ENCODE measurements at regions not wholly inside any gene's neighbourhood (a gene's known extent, or its start where the extent isn't known, plus 50 kb on each side); places are given as distances from the start of the nearest gene placed in this dataset.
A peak's percentile ranks its signal among the peaks of the same experiment; 100 is the strongest.

DNA sequence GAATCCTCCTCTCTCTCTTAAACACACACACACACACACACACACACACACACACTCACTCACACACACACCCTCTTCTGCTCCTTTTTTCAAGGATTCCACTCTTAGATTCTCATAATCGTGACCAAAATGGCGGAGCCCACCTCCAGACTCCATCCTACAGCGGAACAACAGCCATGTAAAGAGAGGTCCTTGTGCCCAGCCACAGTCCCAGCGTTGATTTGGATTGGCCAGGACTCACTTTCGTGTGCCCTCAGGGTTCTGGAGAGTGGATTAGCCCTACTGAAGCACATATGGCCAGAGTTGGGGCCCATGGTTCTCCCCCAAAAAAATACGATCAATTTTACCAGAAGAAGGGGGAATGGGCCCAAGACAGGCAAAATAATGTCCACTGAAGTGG lies 90.2 kb upstream of the SMNDC1 start:
- intact Hi-C loops (cut with micrococcal nuclease), result no loop called here

DNA sequence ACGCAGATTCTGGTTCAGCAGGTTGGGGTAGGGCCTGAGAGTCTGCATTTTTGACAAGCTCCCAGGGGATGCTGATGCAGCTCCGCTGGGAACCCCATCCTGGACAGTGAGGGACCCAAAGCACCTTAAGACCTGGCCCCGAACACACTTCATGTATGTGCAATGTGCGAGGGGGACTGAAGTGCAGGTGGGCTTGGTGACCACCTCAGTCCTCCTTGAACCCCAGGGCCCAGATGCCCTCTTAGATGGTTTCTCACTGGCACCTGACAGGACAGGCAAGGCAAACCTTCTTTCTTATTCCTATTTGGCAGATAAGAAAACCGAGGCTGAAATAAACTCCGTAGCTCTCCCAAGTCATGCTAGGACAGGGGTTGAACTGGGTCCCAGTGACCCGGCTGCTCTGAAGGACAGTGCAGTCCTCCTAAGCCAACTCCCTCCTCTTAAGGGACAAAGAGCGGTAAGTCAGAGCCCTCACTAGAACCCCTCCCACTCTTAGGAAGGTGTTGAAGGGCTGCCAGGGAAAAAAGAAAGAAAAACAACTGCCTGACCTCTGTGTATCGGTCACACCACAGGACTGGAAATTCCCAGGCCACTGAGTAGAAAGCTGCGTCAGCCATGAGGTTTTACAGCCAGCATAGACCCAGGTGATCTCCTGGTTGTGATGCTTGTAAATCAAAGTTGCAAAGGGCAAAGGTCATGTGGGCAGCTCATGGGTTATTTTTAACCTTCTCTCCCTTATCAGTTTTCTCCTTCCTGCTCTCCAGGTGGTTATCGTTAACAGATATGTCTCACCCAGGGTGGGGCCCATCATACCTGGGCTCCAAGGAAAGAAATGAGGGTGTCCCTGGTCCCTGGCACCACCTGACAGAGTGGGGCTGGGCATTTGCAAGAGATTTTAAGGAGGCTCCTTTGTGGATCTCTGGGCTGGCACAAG lies 90.9 kb upstream of the SMNDC1 start:
- TF ChIP-seq, protein P1, sequence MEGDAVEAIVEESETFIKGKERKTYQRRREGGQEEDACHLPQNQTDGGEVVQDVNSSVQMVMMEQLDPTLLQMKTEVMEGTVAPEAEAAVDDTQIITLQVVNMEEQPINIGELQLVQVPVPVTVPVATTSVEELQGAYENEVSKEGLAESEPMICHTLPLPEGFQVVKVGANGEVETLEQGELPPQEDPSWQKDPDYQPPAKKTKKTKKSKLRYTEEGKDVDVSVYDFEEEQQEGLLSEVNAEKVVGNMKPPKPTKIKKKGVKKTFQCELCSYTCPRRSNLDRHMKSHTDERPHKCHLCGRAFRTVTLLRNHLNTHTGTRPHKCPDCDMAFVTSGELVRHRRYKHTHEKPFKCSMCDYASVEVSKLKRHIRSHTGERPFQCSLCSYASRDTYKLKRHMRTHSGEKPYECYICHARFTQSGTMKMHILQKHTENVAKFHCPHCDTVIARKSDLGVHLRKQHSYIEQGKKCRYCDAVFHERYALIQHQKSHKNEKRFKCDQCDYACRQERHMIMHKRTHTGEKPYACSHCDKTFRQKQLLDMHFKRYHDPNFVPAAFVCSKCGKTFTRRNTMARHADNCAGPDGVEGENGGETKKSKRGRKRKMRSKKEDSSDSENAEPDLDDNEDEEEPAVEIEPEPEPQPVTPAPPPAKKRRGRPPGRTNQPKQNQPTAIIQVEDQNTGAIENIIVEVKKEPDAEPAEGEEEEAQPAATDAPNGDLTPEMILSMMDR (IDR thresholded peaks at IDR 0.05), result no peak
- H3K4me3 Mint-ChIP-seq, result no peak overlapping the region
- DNase-seq (peak; percentile 81), ATAC-seq (peak; percentile 91)
- ChIA-PET POLR2A (interaction anchor here (1.0 to 1.4 kb wide), 3 partner anchors 19 to 101 kb away, joined by 3 read pairs; no protein-coding TSS in a partner anchor), CTCF (interaction anchor here (1.3 to 1.4 kb wide), 3 partner anchors 13 to 151 kb away, joined by 4 to 5 read pairs (median 4); no protein-coding TSS in a partner anchor)
- peak overlapping the region; percentile 53 for H3K27ac Mint-ChIP-seq
- H3K36me3 Mint-ChIP-seq (ENCODE audit: low read depth), result no peaks in the 10 kb centered on the region
- peaks cover 24% of the 10 kb centered on the region for H3K4me1 Mint-ChIP-seq (ENCODE audit: low read depth)
- no peaks in the 10 kb centered on the region for H3K9me3 Mint-ChIP-seq
- H3K27me3 Mint-ChIP-seq, result peaks cover 3% of the 10 kb centered on the region
- intact Hi-C loops (cut with micrococcal nuclease), result no loop called here

More for the DNA sequence above, 90.2 kb upstream of the SMNDC1 start:
- H3K9me3 Mint-ChIP-seq, result no peaks in the 10 kb centered on the region
- DNase-seq (no peak), ATAC-seq (no peak)
- H3K27ac Mint-ChIP-seq, result peak overlapping the region; percentile 53
- H3K27me3 Mint-ChIP-seq, result peaks cover 3% of the 10 kb centered on the region
- no peaks in the 10 kb centered on the region for H3K36me3 Mint-ChIP-seq (ENCODE audit: low read depth)
- TF ChIP-seq, protein P1 (IDR thresholded peaks at IDR 0.05), result no peak
- H3K4me1 Mint-ChIP-seq (ENCODE audit: low read depth), result peaks cover 24% of the 10 kb centered on the region
- no peak overlapping the region for H3K4me3 Mint-ChIP-seq
- ChIA-PET CTCF (no interaction called here), POLR2A (no interaction called here)

DNA sequence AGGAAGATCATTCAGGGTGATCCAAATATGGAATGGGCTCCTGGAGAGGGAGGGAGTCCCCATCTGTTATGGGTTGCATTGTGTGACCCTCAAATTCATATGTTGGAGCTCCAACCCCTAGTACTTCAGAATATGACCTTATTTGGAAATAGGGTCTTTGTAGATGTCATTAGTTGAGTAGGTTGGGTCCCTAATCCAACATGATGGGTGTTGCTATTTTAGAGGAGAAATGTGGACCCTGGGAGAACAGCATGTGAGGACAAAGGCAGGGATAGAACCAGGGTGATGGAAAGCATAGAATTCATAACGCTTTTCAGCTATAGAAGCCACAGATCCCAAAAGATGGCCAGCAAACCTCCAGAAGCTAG lies 91.5 kb upstream of the SMNDC1 start:
- H3K27ac Mint-ChIP-seq, result peak overlapping the region; percentile 47

DNA sequence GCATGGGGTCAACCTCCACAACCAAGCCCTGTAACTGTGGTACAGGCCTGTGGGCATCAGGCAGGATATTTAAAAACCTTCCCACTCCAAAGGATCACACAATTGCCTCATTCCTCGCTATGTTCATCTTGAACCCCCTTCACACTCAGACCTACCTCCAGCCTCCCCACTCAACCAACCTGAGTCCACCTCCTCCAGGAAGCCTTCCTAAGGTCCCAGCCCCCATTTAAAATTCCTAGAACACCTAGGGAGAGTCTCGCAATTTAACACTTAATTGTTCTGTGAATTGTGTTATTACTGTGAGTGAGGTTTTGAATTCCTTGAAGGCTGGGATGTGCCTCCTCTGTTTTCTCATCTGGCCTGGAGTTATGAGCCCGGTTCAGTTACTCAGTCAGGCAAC lies 93.1 kb upstream of the SMNDC1 start:
- Mint-ChIP-seq H3K4me3 (no peak overlapping the region), H3K27me3 (peaks cover 3% of the 10 kb centered on the region), H3K9me3 (no peaks in the 10 kb centered on the region), H3K36me3 (ENCODE audit: low read depth) (no peaks in the 10 kb centered on the region), H3K27ac (peak overlapping the region; percentile 32), H3K4me1 (ENCODE audit: low read depth) (peaks cover 20% of the 10 kb centered on the region)
- TF ChIP-seq, protein P1 (IDR thresholded peaks at IDR 0.05), result no peak
- CTCF ChIA-PET, result interaction anchor here (1.1 kb wide), 1 partner anchor 11 kb away, joined by 3 read pairs; no protein-coding TSS in a partner anchor
- DNase-seq (no peak), ATAC-seq (no peak)
- intact Hi-C loops (cut with micrococcal nuclease), result no loop called here
- POLR2A ChIA-PET, result no interaction called here

More for the DNA sequence above, 91.5 kb upstream of the SMNDC1 start:
- TF ChIP-seq, protein P1 (IDR thresholded peaks at IDR 0.05), result no peak
- DNase-seq (no peak), ATAC-seq (no peak)
- no peaks in the 10 kb centered on the region for H3K36me3 Mint-ChIP-seq (ENCODE audit: low read depth)
- no peak overlapping the region for H3K4me3 Mint-ChIP-seq
- H3K27me3 Mint-ChIP-seq, result peaks cover 3% of the 10 kb centered on the region
- CTCF ChIA-PET, result interaction anchor here (0.8 to 1.4 kb wide), 4 partner anchors 13 to 150 kb away, joined by 3 to 5 read pairs (median 4); no protein-coding TSS in a partner anchor
- POLR2A ChIA-PET, result interaction anchor here (0.8 to 1.4 kb wide), 4 partner anchors 15 to 101 kb away, joined by 3 read pairs; no protein-coding TSS in a partner anchor
- intact Hi-C loops (cut with micrococcal nuclease), result no loop called here
- no peaks in the 10 kb centered on the region for H3K9me3 Mint-ChIP-seq
- H3K4me1 Mint-ChIP-seq (ENCODE audit: low read depth), result peaks cover 24% of the 10 kb centered on the region

Measured in activated CD8-positive, alpha-beta T cell treated with anti-CD3 and anti-CD28 coated beads for 36 hours (primary cell).